BJ (cell line): ENCODE measurements at regions not wholly inside any gene's neighbourhood (a gene's known extent, or its start where the extent isn't known, plus 50 kb on each side); places are given as distances from the start of the nearest gene placed in this dataset.

ENCODE experiments used
- CTCF ChIA-PET: fragments of 350-600 bp; formaldehyde crosslinking; extraction: SDS; loops from one replicate; lab custom pipeline; 2021; ENCODE audit warnings: antibody characterized with exemption, inconsistent platforms; lab: Yijun Ruan, JAX
- POLR2A ChIA-PET: fragments of 300-600 bp; sonication (Branson Sonifier 250); formaldehyde crosslinking; extraction: SDS; loops from one replicate; lab custom pipeline; 2021; ENCODE audit warnings: antibody characterized with exemption; lab: Charles Lee
- DNase-seq: peaks from one replicate; pipeline ENCODE4 v3.0.0-alpha.2; 2011; ENCODE audit warnings: low read depth
- H3K27me3 ChIP-seq: 2 replicates; pipeline ENCODE4 v1.6.0; 2011; ENCODE audit warnings: low read length; ENCODE audit not compliant: control insufficient read depth, insufficient read depth
- H3K36me3 ChIP-seq: 2 replicates; pipeline ENCODE4 v1.5.1; 2011; ENCODE audit warnings: low read length; ENCODE audit not compliant: control insufficient read depth, insufficient read depth
- H3K4me3 ChIP-seq: 2 replicates; pipeline ENCODE4 v1.5.1; 2011; ENCODE audit warnings: low read depth, mild to moderate bottlenecking, control low read depth, low read length
- TF ChIP-seq, protein P1 (sequence below): IDR thresholded peaks from 2 replicates; pipeline ENCODE4 v1.5.1; 2011; ENCODE audit warnings: low read depth, mild to moderate bottlenecking, control low read depth, inconsistent platforms, low read length, moderate library complexity; ENCODE audit not compliant: insufficient read depth

- DNase-seq: no peak
- Histone ChIP-seq H3K27me3 (no peaks in the 10 kb centered on the region), H3K36me3 (no peaks in the 10 kb centered on the region), H3K4me3 (no peak overlapping the region)
- ChIA-PET CTCF (interaction anchor here (0.6 to 1.1 kb wide), 3 partner anchors 13 to 522 kb away, joined by 3 to 4 read pairs (median 3); no protein-coding TSS in a partner anchor), POLR2A (no interaction called here)
- TF ChIP-seq, protein P1, sequence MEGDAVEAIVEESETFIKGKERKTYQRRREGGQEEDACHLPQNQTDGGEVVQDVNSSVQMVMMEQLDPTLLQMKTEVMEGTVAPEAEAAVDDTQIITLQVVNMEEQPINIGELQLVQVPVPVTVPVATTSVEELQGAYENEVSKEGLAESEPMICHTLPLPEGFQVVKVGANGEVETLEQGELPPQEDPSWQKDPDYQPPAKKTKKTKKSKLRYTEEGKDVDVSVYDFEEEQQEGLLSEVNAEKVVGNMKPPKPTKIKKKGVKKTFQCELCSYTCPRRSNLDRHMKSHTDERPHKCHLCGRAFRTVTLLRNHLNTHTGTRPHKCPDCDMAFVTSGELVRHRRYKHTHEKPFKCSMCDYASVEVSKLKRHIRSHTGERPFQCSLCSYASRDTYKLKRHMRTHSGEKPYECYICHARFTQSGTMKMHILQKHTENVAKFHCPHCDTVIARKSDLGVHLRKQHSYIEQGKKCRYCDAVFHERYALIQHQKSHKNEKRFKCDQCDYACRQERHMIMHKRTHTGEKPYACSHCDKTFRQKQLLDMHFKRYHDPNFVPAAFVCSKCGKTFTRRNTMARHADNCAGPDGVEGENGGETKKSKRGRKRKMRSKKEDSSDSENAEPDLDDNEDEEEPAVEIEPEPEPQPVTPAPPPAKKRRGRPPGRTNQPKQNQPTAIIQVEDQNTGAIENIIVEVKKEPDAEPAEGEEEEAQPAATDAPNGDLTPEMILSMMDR: no peak
Measured at GRCh38 chr11:110984693-110985092, 260.8 kb upstream of the POU2AF2 start.

DNA sequence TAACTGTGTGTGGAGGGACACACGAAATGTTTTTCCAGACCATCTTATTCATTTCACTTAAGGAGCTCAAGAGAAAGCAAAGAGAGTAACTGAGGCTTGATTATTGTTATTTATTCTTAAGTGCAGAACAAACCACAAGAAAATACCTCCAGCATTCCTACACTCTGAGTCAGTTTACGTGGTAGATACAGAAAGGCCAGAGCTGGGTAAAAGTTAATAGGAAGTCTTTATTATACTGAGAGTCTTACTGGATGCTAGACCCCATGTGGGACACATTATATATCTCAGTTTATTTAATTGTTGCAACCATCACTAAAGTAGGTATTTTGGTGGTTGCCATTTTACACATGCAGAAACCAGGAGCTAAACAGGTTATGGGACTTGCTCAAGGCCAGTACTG, 261.4 kb upstream of the POU2AF2 start:
- POLR2A ChIA-PET: no interaction called here
- H3K4me3 ChIP-seq: no peak overlapping the region
- CTCF ChIA-PET: interaction anchor here (0.6 to 1.1 kb wide), 3 partner anchors 12 to 521 kb away, joined by 3 to 4 read pairs (median 3); no protein-coding TSS in a partner anchor

GRCh38 chr11:110982214-110982613, 263.3 kb upstream of the POU2AF2 start:
- ChIA-PET CTCF (no interaction called here), POLR2A (no interaction called here)
- no peaks in the 10 kb centered on the region for H3K27me3 ChIP-seq
- H3K4me3 ChIP-seq: no peak overlapping the region
- DNase-seq: no peak
- TF ChIP-seq, protein P1: no peak
- no peaks in the 10 kb centered on the region for H3K36me3 ChIP-seq

More for the DNA sequence above, 261.4 kb upstream of the POU2AF2 start:
- TF ChIP-seq, protein P1: no peak
- H3K27me3 ChIP-seq: no peaks in the 10 kb centered on the region
- DNase-seq: no peak
- H3K36me3 ChIP-seq: no peaks in the 10 kb centered on the region

DNA sequence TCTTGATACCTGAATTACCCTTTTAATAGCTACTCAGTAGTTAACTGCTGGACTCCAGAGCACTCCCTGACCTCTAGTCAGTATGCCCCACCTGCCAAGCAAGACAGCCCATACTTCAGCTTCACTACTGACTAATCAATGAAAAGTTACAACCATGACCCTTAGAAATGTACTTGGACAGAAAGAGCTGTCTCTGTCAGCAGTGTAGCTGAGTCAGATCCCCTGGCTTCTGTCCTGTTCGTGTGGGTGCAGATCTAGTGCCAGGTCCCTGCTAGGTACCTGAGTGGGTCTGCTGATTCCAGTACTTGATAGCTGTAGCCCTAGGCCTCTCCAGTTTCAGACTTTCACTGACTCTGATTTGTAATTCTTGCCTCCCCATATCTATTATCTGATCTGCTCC, 265.8 kb upstream of the POU2AF2 start:
- DNase-seq: no peak

GRCh38 chr11:110977661-110978060, 265.4 kb upstream of the ARHGAP20 start:
- Histone ChIP-seq H3K4me3 (no peak overlapping the region), H3K27me3 (no peaks in the 10 kb centered on the region), H3K36me3 (no peaks in the 10 kb centered on the region)
- ChIA-PET CTCF (no interaction called here), POLR2A (no interaction called here)
- TF ChIP-seq, protein P1: no peak
- DNase-seq: no peak

More for the DNA sequence above, 265.8 kb upstream of the POU2AF2 start:
- Histone ChIP-seq H3K4me3 (no peak overlapping the region), H3K27me3 (no peaks in the 10 kb centered on the region), H3K36me3 (no peaks in the 10 kb centered on the region)
- POLR2A ChIA-PET: no interaction called here
- TF ChIP-seq, protein P1: no peak
- CTCF ChIA-PET: interaction anchor here (0.7 kb wide), 1 partner anchor 9 kb away, joined by 3 read pairs; no protein-coding TSS in a partner anchor
